ENCODE measurements at regions not wholly inside any gene's neighbourhood (a gene's known extent, or its start where the extent isn't known, plus 50 kb on each side); places are given as distances from the start of the nearest gene placed in this dataset.

DNA sequence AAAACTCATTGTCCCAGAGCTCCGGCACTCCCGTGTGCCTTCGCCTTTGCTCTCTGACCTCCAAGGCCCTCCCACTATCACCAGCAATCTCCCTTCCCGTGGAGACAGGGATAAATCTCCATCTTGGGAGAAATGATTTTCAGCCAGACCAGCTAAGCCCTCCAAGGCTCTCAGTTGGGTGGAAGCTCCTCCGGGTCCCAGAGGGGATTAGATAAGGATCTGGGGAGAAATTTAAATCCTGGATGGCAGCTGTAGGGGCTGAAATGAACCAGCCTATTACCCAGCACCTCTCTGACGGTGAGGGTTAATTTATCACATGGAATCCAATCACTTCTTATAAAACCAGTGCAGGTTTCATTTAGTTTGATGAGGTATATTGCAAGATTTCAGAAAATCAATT, 366.2 kb downstream of the FBXW7 start:
- H3K4me2 ChIP-seq (ENCODE audit: low read length), result no peak overlapping the region
- TF ChIP-seq, protein P1, sequence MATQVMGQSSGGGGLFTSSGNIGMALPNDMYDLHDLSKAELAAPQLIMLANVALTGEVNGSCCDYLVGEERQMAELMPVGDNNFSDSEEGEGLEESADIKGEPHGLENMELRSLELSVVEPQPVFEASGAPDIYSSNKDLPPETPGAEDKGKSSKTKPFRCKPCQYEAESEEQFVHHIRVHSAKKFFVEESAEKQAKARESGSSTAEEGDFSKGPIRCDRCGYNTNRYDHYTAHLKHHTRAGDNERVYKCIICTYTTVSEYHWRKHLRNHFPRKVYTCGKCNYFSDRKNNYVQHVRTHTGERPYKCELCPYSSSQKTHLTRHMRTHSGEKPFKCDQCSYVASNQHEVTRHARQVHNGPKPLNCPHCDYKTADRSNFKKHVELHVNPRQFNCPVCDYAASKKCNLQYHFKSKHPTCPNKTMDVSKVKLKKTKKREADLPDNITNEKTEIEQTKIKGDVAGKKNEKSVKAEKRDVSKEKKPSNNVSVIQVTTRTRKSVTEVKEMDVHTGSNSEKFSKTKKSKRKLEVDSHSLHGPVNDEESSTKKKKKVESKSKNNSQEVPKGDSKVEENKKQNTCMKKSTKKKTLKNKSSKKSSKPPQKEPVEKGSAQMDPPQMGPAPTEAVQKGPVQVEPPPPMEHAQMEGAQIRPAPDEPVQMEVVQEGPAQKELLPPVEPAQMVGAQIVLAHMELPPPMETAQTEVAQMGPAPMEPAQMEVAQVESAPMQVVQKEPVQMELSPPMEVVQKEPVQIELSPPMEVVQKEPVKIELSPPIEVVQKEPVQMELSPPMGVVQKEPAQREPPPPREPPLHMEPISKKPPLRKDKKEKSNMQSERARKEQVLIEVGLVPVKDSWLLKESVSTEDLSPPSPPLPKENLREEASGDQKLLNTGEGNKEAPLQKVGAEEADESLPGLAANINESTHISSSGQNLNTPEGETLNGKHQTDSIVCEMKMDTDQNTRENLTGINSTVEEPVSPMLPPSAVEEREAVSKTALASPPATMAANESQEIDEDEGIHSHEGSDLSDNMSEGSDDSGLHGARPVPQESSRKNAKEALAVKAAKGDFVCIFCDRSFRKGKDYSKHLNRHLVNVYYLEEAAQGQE (IDR thresholded peaks at IDR 0.05; ENCODE audit: low read depth), result no peak
- TF ChIP-seq SP1 (IDR thresholded peaks at IDR 0.05; ENCODE audit: low read depth) (no peak), EZH2phosphoT487 (IDR thresholded peaks at IDR 0.05; ENCODE audit: borderline replicate concordance) (no peak), YY1 (IDR thresholded peaks at IDR 0.05; ENCODE audit: extremely low read depth, insufficient replicate concordance, low read depth, low read length) (no peak), TCF7L2 (IDR thresholded peaks at IDR 0.05; ENCODE audit: borderline replicate concordance, extremely low read depth, insufficient read depth, insufficient read length) (no peak), ELF1 (IDR thresholded peaks at IDR 0.05; ENCODE audit: borderline replicate concordance, low read depth) (no peak), ZFX (IDR thresholded peaks at IDR 0.05) (no peak), CBX3 (IDR thresholded peaks at IDR 0.05; ENCODE audit: low read depth) (no peak), JUND (IDR thresholded peaks at IDR 0.05) (no peak), CEBPB (IDR thresholded peaks at IDR 0.05; ENCODE audit: low read depth) (no peak), SRF (IDR thresholded peaks at IDR 0.05; ENCODE audit: low read depth) (no peak), POLR2A (IDR thresholded peaks at IDR 0.05; ENCODE audit: borderline replicate concordance, extremely low read depth, insufficient read depth, insufficient read length) (no peak), FOSL1 (IDR thresholded peaks at IDR 0.05; ENCODE audit: low read depth) (no peak)
- TF ChIP-seq, protein P2, sequence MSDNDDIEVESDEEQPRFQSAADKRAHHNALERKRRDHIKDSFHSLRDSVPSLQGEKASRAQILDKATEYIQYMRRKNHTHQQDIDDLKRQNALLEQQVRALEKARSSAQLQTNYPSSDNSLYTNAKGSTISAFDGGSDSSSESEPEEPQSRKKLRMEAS (IDR thresholded peaks at IDR 0.05), result no peak
- TF ChIP-seq, protein P3, sequence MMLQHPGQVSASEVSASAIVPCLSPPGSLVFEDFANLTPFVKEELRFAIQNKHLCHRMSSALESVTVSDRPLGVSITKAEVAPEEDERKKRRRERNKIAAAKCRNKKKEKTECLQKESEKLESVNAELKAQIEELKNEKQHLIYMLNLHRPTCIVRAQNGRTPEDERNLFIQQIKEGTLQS (IDR thresholded peaks at IDR 0.05), result no peak
- TF ChIP-seq, protein P4, sequence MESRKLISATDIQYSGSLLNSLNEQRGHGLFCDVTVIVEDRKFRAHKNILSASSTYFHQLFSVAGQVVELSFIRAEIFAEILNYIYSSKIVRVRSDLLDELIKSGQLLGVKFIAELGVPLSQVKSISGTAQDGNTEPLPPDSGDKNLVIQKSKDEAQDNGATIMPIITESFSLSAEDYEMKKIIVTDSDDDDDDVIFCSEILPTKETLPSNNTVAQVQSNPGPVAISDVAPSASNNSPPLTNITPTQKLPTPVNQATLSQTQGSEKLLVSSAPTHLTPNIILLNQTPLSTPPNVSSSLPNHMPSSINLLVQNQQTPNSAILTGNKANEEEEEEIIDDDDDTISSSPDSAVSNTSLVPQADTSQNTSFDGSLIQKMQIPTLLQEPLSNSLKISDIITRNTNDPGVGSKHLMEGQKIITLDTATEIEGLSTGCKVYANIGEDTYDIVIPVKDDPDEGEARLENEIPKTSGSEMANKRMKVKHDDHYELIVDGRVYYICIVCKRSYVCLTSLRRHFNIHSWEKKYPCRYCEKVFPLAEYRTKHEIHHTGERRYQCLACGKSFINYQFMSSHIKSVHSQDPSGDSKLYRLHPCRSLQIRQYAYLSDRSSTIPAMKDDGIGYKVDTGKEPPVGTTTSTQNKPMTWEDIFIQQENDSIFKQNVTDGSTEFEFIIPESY (IDR thresholded peaks at IDR 0.05; ENCODE audit: extremely low read depth, insufficient replicate concordance, low read length), result no peak
- TF ChIP-seq, protein P5, sequence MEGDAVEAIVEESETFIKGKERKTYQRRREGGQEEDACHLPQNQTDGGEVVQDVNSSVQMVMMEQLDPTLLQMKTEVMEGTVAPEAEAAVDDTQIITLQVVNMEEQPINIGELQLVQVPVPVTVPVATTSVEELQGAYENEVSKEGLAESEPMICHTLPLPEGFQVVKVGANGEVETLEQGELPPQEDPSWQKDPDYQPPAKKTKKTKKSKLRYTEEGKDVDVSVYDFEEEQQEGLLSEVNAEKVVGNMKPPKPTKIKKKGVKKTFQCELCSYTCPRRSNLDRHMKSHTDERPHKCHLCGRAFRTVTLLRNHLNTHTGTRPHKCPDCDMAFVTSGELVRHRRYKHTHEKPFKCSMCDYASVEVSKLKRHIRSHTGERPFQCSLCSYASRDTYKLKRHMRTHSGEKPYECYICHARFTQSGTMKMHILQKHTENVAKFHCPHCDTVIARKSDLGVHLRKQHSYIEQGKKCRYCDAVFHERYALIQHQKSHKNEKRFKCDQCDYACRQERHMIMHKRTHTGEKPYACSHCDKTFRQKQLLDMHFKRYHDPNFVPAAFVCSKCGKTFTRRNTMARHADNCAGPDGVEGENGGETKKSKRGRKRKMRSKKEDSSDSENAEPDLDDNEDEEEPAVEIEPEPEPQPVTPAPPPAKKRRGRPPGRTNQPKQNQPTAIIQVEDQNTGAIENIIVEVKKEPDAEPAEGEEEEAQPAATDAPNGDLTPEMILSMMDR (IDR thresholded peaks at IDR 0.05 in 2 of 3, conservative IDR thresholded peaks at IDR 0.05 in 1 of 3; ENCODE audit: borderline replicate concordance in 1 of 3, insufficient read depth in 1 of 3, low read depth in 2 of 3, low read length in 2 of 3), result no peak
- H3K79me2 ChIP-seq (ENCODE audit: insufficient read depth, low read length), result no peaks in the 10 kb centered on the region
- H3K9me2 ChIP-seq (ENCODE audit: insufficient read depth), result no peaks in the 10 kb centered on the region
- no peak overlapping the region for H3K4me3 ChIP-seq (replicated peaks in 1 of 2; ENCODE audit: low read depth in 1 of 2, low read length in 2 of 2)
- ChIA-PET CTCF (no interaction called here), RAD21 (ENCODE audit: low non-redundant PET in 1 of 2, low total read pairs in 2 of 2, uncharacterized antibody in 2 of 2, unreplicated experiment in 2 of 2) (no interaction called here), POLR2A (no interaction called here)
- intact Hi-C loops (cut with micrococcal nuclease), result no loop called here
- H3K9me3 ChIP-seq (ENCODE audit: control insufficient read depth in 1 of 2, insufficient read depth in 1 of 2, low read depth in 1 of 2, low read length in 2 of 2), result no peaks in the 10 kb centered on the region
- H3K27ac ChIP-seq (ENCODE audit: low read depth, low read length), result no peak overlapping the region
- DNase-seq (ENCODE audit: low read depth, low spot score), result no peak
- no TSS peak for BruUV-seq (replicated peaks)
- H3K9ac ChIP-seq (ENCODE audit: low read length), result no peak overlapping the region
- ATAC-seq, result no peak
- H3K27me3 ChIP-seq (ENCODE audit: insufficient read depth, low read length), result no peaks in the 10 kb centered on the region
- H4K20me1 ChIP-seq (ENCODE audit: insufficient read depth), result no peaks in the 10 kb centered on the region
- H3K4me1 ChIP-seq (ENCODE audit: control insufficient read depth in 1 of 2, insufficient read depth in 2 of 2, low read length in 2 of 2), result no peaks in the 10 kb centered on the region
- H2AFZ ChIP-seq (ENCODE audit: low read depth, low read length, poor library complexity, severe bottlenecking), result no peak overlapping the region
- H3K36me3 ChIP-seq (ENCODE audit: control insufficient read depth in 1 of 2, insufficient read depth in 2 of 2, low read length in 2 of 2), result no peaks in the 10 kb centered on the region
